ENCODE measurements at regions not wholly inside any gene's neighbourhood (a gene's known extent, or its start where the extent isn't known, plus 50 kb on each side); places are given as distances from the start of the nearest gene placed in this dataset.

DNA sequence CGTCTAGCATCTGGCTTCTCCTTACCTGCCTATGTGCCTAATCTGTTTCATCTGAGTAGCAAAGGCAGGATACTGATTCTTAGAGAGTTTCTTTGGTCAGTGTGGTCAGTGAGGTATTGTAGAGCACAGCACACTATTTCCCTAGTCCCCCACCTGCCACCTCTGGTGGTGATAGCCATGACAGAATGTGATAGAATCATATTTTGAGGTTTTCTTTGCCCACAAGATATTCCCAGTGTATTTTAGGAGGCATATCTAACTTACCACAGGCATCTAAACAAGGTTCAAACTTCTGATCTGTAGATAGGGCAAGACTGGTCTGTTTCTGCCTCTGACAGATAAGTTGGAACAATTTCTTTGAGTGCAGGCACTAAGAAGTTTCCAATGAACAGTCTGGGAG, 188.0 kb downstream of the SOX2 start:
- TF ChIP-seq, protein P1, sequence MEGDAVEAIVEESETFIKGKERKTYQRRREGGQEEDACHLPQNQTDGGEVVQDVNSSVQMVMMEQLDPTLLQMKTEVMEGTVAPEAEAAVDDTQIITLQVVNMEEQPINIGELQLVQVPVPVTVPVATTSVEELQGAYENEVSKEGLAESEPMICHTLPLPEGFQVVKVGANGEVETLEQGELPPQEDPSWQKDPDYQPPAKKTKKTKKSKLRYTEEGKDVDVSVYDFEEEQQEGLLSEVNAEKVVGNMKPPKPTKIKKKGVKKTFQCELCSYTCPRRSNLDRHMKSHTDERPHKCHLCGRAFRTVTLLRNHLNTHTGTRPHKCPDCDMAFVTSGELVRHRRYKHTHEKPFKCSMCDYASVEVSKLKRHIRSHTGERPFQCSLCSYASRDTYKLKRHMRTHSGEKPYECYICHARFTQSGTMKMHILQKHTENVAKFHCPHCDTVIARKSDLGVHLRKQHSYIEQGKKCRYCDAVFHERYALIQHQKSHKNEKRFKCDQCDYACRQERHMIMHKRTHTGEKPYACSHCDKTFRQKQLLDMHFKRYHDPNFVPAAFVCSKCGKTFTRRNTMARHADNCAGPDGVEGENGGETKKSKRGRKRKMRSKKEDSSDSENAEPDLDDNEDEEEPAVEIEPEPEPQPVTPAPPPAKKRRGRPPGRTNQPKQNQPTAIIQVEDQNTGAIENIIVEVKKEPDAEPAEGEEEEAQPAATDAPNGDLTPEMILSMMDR (IDR thresholded peaks at IDR 0.05; ENCODE audit: low read depth, low read length, poor library complexity, severe bottlenecking), result no peak
- no peak for TF ChIP-seq EZH2phosphoT487 (IDR thresholded peaks at IDR 0.05; ENCODE audit: borderline replicate concordance, low read length)
